ENCODE measurements at regions not wholly inside any gene's neighbourhood (a gene's known extent, or its start where the extent isn't known, plus 50 kb on each side); places are given as distances from the start of the nearest gene placed in this dataset.

DNA sequence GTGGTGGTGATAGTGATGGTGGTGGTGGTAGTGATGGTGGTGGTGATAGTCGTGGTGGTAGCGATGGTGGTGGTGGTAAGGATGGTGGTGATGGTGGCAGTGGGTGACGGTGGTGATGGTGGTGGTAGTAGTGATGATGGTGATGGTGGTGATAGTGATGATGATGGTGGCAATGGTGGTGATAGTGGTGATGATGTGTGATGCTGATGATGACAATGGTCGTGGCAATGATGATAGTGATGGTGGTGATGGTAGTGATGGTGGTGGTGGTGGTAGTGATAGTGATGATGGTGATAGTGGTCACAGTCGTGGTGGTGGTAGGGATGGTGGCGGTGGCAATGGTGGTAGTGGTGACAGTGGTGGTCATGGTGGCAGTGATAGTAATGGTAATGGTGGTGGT lies 243.9 kb upstream of the RAB6C start (continued):
- TF ChIP-seq, protein P1, sequence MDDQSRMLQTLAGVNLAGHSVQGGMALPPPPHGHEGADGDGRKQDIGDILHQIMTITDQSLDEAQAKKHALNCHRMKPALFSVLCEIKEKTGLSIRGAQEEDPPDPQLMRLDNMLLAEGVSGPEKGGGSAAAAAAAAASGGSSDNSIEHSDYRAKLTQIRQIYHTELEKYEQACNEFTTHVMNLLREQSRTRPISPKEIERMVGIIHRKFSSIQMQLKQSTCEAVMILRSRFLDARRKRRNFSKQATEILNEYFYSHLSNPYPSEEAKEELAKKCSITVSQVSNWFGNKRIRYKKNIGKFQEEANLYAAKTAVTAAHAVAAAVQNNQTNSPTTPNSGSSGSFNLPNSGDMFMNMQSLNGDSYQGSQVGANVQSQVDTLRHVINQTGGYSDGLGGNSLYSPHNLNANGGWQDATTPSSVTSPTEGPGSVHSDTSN (IDR thresholded peaks at IDR 0.05), result no peak
- TF ChIP-seq TCF12 (IDR thresholded peaks at IDR 0.05), result no peak
- TF ChIP-seq RAD21 (IDR thresholded peaks at IDR 0.05; ENCODE audit: low read length), result no peak

DNA sequence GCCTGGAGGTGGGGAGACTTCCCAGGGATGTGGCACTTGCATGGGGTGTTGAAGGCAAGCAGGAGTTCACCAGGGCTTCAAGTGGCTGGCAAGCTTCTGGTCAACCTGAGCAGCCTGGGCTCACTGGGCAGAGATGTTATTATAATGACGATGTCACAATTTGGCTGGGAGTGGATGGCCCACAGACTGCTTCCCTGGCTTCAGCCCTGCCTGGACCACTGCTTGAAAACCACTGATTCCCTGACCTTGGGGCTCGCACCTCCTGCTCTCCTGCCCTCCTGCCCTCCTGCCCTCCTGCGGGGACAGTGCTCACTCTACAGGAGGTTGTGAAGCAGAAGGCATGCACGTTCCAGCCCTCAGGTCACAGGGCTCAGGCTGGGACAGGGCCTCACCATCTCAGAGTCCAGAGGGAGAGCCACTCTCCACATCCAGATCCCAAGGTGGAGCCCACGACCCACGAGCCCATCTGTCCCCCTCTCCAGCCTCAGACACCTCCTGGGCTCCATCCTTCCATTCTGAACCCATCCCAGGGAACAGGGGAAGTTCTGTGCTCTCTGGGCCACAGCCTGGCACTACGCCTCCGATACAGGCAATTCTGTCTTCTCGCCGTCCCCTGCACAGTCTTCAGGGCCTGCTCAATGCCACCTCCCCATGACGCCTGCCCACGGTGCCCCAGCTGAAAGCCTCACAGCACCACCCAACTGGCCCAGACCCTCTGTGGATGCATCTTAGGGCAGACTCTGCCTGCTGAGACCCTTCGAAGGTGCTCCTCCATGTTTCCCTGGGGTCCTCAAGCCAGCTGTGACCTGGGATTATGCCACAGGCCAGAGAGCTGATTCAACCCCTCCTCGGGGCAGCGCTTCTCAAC lies 241.6 kb upstream of the RAB6C start:
- ChIA-PET CTCF (no interaction called here), POLR2A (no interaction called here)
- Histone ChIP-seq H3K4me1 (ENCODE audit: control insufficient read depth in 1 of 2, insufficient read depth in 2 of 2, low read depth in 1 of 2, low read length in 1 of 2) (no peaks in the 10 kb centered on the region), H2AFZ (ENCODE audit: low read depth) (no peak overlapping the region), H3K9ac (no peak overlapping the region), H3K4me3 (ENCODE audit: low read depth in 2 of 2, low read length in 1 of 2) (no peak overlapping the region), H3K79me2 (ENCODE audit: insufficient read depth) (no peaks in the 10 kb centered on the region), H3K4me2 (no peak overlapping the region), H3K27ac (ENCODE audit: low read depth in 2 of 2, low read length in 1 of 2) (no peak overlapping the region), H3K36me3 (replicated peaks in 1 of 2; ENCODE audit: control insufficient read depth in 1 of 2, insufficient read depth in 2 of 2, low read length in 1 of 2) (no peaks in the 10 kb centered on the region), H3K27me3 (ENCODE audit: insufficient read depth) (no peaks in the 10 kb centered on the region), H3F3A (replicated peaks; ENCODE audit: insufficient read depth) (no peaks in the 10 kb centered on the region), H3K9me2 (no peaks in the 10 kb centered on the region), H4K20me1 (ENCODE audit: insufficient read depth) (no peaks in the 10 kb centered on the region), H3K9me3 (no peaks in the 10 kb centered on the region)
- TF ChIP-seq SMC3 (IDR thresholded peaks at IDR 0.05; ENCODE audit: low read depth, low read length) (no peak), JUND (IDR thresholded peaks at IDR 0.05) (no peak), RXRA (IDR thresholded peaks at IDR 0.05; ENCODE audit: borderline replicate concordance, low read depth) (no peak), NFIC (IDR thresholded peaks at IDR 0.05; ENCODE audit: borderline replicate concordance) (no peak), RCOR1 (IDR thresholded peaks at IDR 0.05; ENCODE audit: low read length) (no peak)
- TF ChIP-seq, protein P2, sequence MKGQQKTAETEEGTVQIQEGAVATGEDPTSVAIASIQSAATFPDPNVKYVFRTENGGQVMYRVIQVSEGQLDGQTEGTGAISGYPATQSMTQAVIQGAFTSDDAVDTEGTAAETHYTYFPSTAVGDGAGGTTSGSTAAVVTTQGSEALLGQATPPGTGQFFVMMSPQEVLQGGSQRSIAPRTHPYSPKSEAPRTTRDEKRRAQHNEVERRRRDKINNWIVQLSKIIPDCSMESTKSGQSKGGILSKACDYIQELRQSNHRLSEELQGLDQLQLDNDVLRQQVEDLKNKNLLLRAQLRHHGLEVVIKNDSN (IDR thresholded peaks at IDR 0.05; ENCODE audit: borderline replicate concordance, low read depth), result no peak
- no peak for DNase-seq
- WGBS (ENCODE audit: low lambda C conversion rate), result 13% methylated on average over 9 of the region's 15 CpGs

DNA sequence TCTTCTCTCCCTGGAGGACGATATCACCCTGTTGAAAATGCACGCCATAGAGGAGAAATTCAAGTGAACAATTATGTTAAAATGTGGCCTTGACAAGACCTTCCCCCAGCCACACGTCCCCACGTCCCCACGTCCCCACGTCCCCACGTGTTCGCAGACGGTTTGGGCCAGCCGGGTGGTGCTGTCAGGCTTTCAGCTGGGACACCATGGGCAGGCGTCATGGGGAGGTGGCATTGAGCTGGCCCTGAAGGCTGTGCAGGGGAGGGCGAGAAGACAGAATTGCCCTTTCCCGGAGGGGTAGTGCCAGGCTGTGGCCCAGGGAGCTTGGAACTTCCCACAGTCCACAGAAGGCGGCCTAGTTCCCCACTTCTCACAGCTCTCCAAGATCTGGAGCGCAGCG lies 240.7 kb upstream of the RAB6C start:
- Histone ChIP-seq H3K27ac (ENCODE audit: low read depth in 2 of 2, low read length in 1 of 2) (no peak overlapping the region), H3K36me3 (replicated peaks in 1 of 2; ENCODE audit: control insufficient read depth in 1 of 2, insufficient read depth in 2 of 2, low read length in 1 of 2) (no peaks in the 10 kb centered on the region), H3K4me3 (ENCODE audit: low read depth in 2 of 2, low read length in 1 of 2) (no peak overlapping the region), H3K9me3 (no peaks in the 10 kb centered on the region), H3K4me2 (no peak overlapping the region), H3F3A (replicated peaks; ENCODE audit: insufficient read depth) (no peaks in the 10 kb centered on the region), H3K27me3 (ENCODE audit: insufficient read depth) (no peaks in the 10 kb centered on the region), H3K4me1 (ENCODE audit: control insufficient read depth in 1 of 2, insufficient read depth in 2 of 2, low read depth in 1 of 2, low read length in 1 of 2) (no peaks in the 10 kb centered on the region), H2AFZ (ENCODE audit: low read depth) (no peak overlapping the region), H3K9me2 (no peaks in the 10 kb centered on the region), H3K9ac (no peak overlapping the region), H3K79me2 (ENCODE audit: insufficient read depth) (no peaks in the 10 kb centered on the region), H4K20me1 (ENCODE audit: insufficient read depth) (no peaks in the 10 kb centered on the region)
- CTCF ChIA-PET, result interaction anchor here (1.8 kb wide), 1 partner anchor 14 kb away, joined by 5 read pairs; no protein-coding TSS in a partner anchor
- WGBS (ENCODE audit: low lambda C conversion rate), result 33% methylated on average over 14 of the region's 16 CpGs
- no peak for DNase-seq
- TF ChIP-seq MXI1 (IDR thresholded peaks at IDR 0.05; ENCODE audit: low read depth, low read length) (no peak), RAD21 (IDR thresholded peaks at IDR 0.05; ENCODE audit: low read length) (no peak), FOXM1 (IDR thresholded peaks at IDR 0.05; ENCODE audit: low read depth) (no peak)
- TF ChIP-seq, protein P1 (IDR thresholded peaks at IDR 0.05), result no peak
- POLR2A ChIA-PET, result no interaction called here

Data from SK-N-SH (cell line).